Caco-2 (cell line): ENCODE measurements at regions not wholly inside any gene's neighbourhood (a gene's known extent, or its start where the extent isn't known, plus 50 kb on each side); places are given as distances from the start of the nearest gene placed in this dataset.

Experiments
- BruUV-seq: library from RNA; stranded (reverse); fragments of 400-500 nt; replicated peaks from 2 replicates; lab custom pipeline; 2021; lab: Mats Ljungman, UMichigan
- CTCF ChIA-PET: fragments of 300-600 bp; sonication (Branson Sonifier 250); formaldehyde crosslinking; loops from one replicate; lab custom pipeline; 2022; ENCODE audit warnings: antibody characterized with exemption; lab: Charles Lee
- POLR2A ChIA-PET: fragments of 300-600 bp; sonication (Branson Sonifier 250); formaldehyde crosslinking; loops from one replicate; lab custom pipeline; 2022; ENCODE audit warnings: antibody characterized with exemption; lab: Charles Lee
- DNase-seq, 2 experiments: peaks; one replicate each; pipeline versions ENCODE4 v3.0.0 to v3.0.0-alpha.2; 2020 to 2022
- H3K27me3 ChIP-seq: replicated peaks from 2 replicates; pipeline ENCODE4 v1.6.0; 2011; ENCODE audit warnings: low read length; ENCODE audit not compliant: control insufficient read depth, insufficient read depth
- H3K36me3 ChIP-seq: 2 replicates; pipeline ENCODE4 v1.5.1; 2011; ENCODE audit warnings: low read length; ENCODE audit not compliant: control insufficient read depth, insufficient read depth
- H3K4me1 ChIP-seq: fragments of 250-450 bp; sonication (Bioruptor Pico); 2 replicates; pipeline ENCODE4 v1.5.1; 2020; ENCODE audit warnings: mild to moderate bottlenecking
- H3K4me3 ChIP-seq: 2 replicates; pipeline ENCODE4 v1.5.1; 2011; ENCODE audit warnings: low read depth, mild to moderate bottlenecking, control low read depth, low read length
- H3K9me3 ChIP-seq: fragments of 250-450 bp; sonication (Bioruptor Pico); 2 replicates; pipeline ENCODE4 v1.5.1; 2020; ENCODE audit warnings: mild to moderate bottlenecking, moderate library complexity
- H3K27ac Mint-ChIP-seq: one replicate; pipeline ENCODE4 v1.8.0; 2022; ENCODE audit warnings: mixed read lengths; ENCODE audit not compliant: unreplicated experiment
- H3K27me3 Mint-ChIP-seq: one replicate; pipeline ENCODE4 v1.8.0; 2022; ENCODE audit warnings: mixed read lengths; ENCODE audit not compliant: insufficient read depth, unreplicated experiment
- H3K36me3 Mint-ChIP-seq: one replicate; pipeline ENCODE4 v1.8.0; 2022; ENCODE audit warnings: mild to moderate bottlenecking, mixed read lengths; ENCODE audit not compliant: insufficient read depth, unreplicated experiment
- H3K4me1 Mint-ChIP-seq: one replicate; pipeline ENCODE4 v1.8.0; 2022; ENCODE audit warnings: low read depth, mixed read lengths; ENCODE audit not compliant: unreplicated experiment
- H3K4me3 Mint-ChIP-seq: one replicate; pipeline ENCODE4 v1.8.0; 2022; ENCODE audit warnings: mild to moderate bottlenecking, moderate library complexity, mixed read lengths; ENCODE audit not compliant: unreplicated experiment
- H3K9me3 Mint-ChIP-seq: one replicate; pipeline ENCODE4 v1.8.0; 2022; ENCODE audit warnings: mixed read lengths; ENCODE audit not compliant: unreplicated experiment
- CTCF ChIP-seq, 2 experiments: fragments of 200-600 bp in 1 of 2; IDR thresholded peaks; 1 replicate in 1 of 2; 2 replicates in 1 of 2; pipeline versions ENCODE4 v1.5.1 to v1.8.0; 2011 to 2022; ENCODE audit warnings: antibody characterized with exemption in 1 of 2, control low read depth in 1 of 2, inconsistent platforms in 1 of 2, low read depth in 1 of 2, low read length in 1 of 2, mild to moderate bottlenecking in 1 of 2, moderate library complexity in 1 of 2; ENCODE audit not compliant: insufficient read depth in 1 of 2, severe bottlenecking in 1 of 2, unreplicated experiment in 1 of 2
- intact Hi-C: fragments of 100-400 bp; cut with micrococcal nuclease; formaldehyde crosslinking; loops from one replicate; pipeline ENCODE4 v1.10.0; 2022; ENCODE audit not compliant: unreplicated experiment

- H3K36me3 ChIP-seq: no peaks in the 10 kb centered on the region
- no peaks in the 10 kb centered on the region for H3K9me3 Mint-ChIP-seq
- H3K4me3 Mint-ChIP-seq: peak overlapping the region; percentile 55
- no peak for TF ChIP-seq CTCF (IDR thresholded peaks at IDR 0.05; ENCODE audit: insufficient read depth in 1 of 2, low read depth in 1 of 2, low read length in 1 of 2, severe bottlenecking in 1 of 2, unreplicated experiment in 1 of 2)
- DNase-seq: peak; percentile 81 to 90
- no TSS peak for BruUV-seq
- H3K4me3 ChIP-seq: 0 out of 2 replicates have a peak overlapping the region, but pooled peaks have one; percentile 1
- CTCF ChIA-PET: interaction anchor here (0.6 to 1.0 kb wide), 3 partner anchors 16 to 52 kb away, joined by 7 to 9 read pairs (median 8); no protein-coding TSS in a partner anchor
- H3K4me1 ChIP-seq: peaks cover 48% of the 10 kb centered on the region
- peaks cover 41% of the 10 kb centered on the region for H3K4me1 Mint-ChIP-seq
- POLR2A ChIA-PET: no interaction called here
- no peaks in the 10 kb centered on the region for H3K9me3 ChIP-seq
- peak overlapping the region; percentile 53 for H3K27ac Mint-ChIP-seq
- no peaks in the 10 kb centered on the region for H3K27me3 ChIP-seq
- intact Hi-C loops: loop anchor here (1.0 to 5.0 kb wide), 3 partner anchors 47 to 148 kb away; no protein-coding TSS in a partner anchor
- H3K27me3 Mint-ChIP-seq: no peaks in the 10 kb centered on the region
- H3K36me3 Mint-ChIP-seq: peaks cover 14% of the 10 kb centered on the region
Observed at GRCh38 chr15:62896969-62897486, 145.5 kb upstream of the TPM1 start.

GRCh38 chr15:62897634-62898033 lies 144.9 kb upstream of the TPM1 start:
- H3K4me3 Mint-ChIP-seq: peak overlapping the region; percentile 55
- CTCF ChIA-PET: interaction anchor here (1.0 kb wide), 2 partner anchors 17 to 44 kb away, joined by 7 to 9 read pairs; no protein-coding TSS in a partner anchor

GRCh38 chr15:62899090-62899493 lies 143.5 kb upstream of the TPM1 start:
- no peak overlapping the region for H3K4me3 ChIP-seq
- Mint-ChIP-seq H3K36me3 (peaks cover 11% of the 10 kb centered on the region), H3K4me1 (peaks cover 47% of the 10 kb centered on the region), H3K4me3 (no peak overlapping the region), H3K27me3 (no peaks in the 10 kb centered on the region), H3K27ac (no peak overlapping the region), H3K9me3 (no peaks in the 10 kb centered on the region)
- ChIA-PET POLR2A (interaction anchor here (1.6 kb wide), 1 partner anchor 48 kb away, joined by 3 read pairs; no protein-coding TSS in a partner anchor), CTCF (no interaction called here)
- DNase-seq: no peak
- no TSS peak for BruUV-seq
- H3K36me3 ChIP-seq: no peaks in the 10 kb centered on the region
- no peaks in the 10 kb centered on the region for H3K27me3 ChIP-seq
- TF ChIP-seq CTCF (IDR thresholded peaks at IDR 0.05; ENCODE audit: insufficient read depth in 1 of 2, low read depth in 1 of 2, low read length in 1 of 2, severe bottlenecking in 1 of 2, unreplicated experiment in 1 of 2): no peak
- intact Hi-C loops: loop anchor here (5.0 kb wide), 1 partner anchor 117 kb away; no protein-coding TSS in a partner anchor
- H3K9me3 ChIP-seq: no peaks in the 10 kb centered on the region
- peaks cover 49% of the 10 kb centered on the region for H3K4me1 ChIP-seq

More at GRCh38 chr15:62897634-62898033, 144.9 kb upstream of the TPM1 start:
- peaks cover 41% of the 10 kb centered on the region for H3K4me1 Mint-ChIP-seq
- no peaks in the 10 kb centered on the region for H3K9me3 Mint-ChIP-seq
- Histone ChIP-seq H3K4me1 (peaks cover 48% of the 10 kb centered on the region), H3K4me3 (no peak overlapping the region), H3K36me3 (no peaks in the 10 kb centered on the region), H3K27me3 (no peaks in the 10 kb centered on the region), H3K9me3 (no peaks in the 10 kb centered on the region)
- H3K27me3 Mint-ChIP-seq: no peaks in the 10 kb centered on the region
- DNase-seq: no peak
- TF ChIP-seq CTCF (IDR thresholded peaks at IDR 0.05; ENCODE audit: insufficient read depth in 1 of 2, low read depth in 1 of 2, low read length in 1 of 2, severe bottlenecking in 1 of 2, unreplicated experiment in 1 of 2): no peak
- H3K36me3 Mint-ChIP-seq: peaks cover 14% of the 10 kb centered on the region
- intact Hi-C loops: loop anchor here (1.0 to 5.0 kb wide), 2 partner anchors 47 to 115 kb away; no protein-coding TSS in a partner anchor
- TSS peak; percentile 82 for BruUV-seq
- POLR2A ChIA-PET: no interaction called here
- peak overlapping the region; percentile 53 for H3K27ac Mint-ChIP-seq
